GM21717 (cell line): ENCODE measurements at regions not wholly inside any gene's neighbourhood (a gene's known extent, or its start where the extent isn't known, plus 50 kb on each side); places are given as distances from the start of the nearest gene placed in this dataset.

Experiments
- ATAC-seq: cut with Tn5 transposase; IDR thresholded peaks from one replicate; pipeline ENCODE4 v1.9.1; 2021; ENCODE audit warnings: mild to moderate bottlenecking, moderate library complexity; ENCODE audit not compliant: unreplicated experiment

DNA sequence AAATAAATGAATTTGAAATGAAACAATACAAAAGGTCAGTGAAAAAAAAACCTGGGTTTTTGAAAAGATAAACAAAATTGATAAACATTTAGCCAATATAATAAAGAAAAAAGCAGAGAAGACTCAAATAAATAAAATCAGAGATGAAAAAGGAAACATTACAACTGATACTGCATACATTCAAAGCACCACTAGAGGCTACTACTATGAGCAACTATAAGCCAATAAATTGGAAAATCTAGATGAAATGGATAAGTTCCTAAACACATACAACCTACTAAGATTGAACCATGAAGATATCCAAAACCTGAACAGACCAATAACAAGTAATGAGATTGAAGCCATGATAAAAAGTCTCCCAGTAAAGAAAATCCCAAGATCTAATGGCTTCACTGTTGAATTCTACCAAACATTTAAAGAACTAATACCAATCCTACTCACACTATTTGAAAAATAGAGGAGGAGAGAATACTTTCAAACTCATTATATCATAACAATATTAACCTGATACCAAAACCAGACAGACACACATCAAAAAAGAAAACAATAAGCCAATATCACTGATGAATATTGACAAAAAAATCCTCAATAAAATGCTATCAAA is 80.8 kb upstream of the CERS6 start:
- ATAC-seq: no peak

GRCh38 chr2:168378960-168379669 is 77.0 kb upstream of the CERS6 start:
- ATAC-seq: no peak

- no peak for ATAC-seq
These were observed 75.6 kb upstream of the CERS6 start for GRCh38 chr2:168380500-168380899.

- no peak for ATAC-seq
These were observed 64.0 kb upstream of the CERS6 start for GRCh38 chr2:168392024-168392423.

DNA sequence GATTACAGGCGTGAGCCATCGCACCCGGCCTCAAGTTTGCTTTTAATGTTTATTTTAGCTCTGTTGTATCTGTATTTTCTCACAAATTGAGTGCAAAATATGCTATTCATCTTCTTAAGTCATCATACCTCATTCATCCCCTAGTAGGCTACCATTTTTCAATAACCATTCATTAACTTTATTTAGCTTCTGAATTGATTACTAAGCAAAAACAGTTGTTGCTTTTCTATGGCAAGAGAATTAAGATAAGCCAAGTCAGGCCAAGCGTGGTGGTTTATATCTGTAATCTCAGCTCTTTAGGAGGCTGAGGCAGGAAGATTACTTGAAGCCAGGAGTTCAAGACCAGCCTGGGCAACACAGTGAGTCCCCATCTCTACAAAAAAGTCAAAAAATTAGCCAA is 63.3 kb upstream of the CERS6 start:
- no peak for ATAC-seq

GRCh38 chr2:168394262-168394661 is 61.8 kb upstream of the CERS6 start:
- ATAC-seq: no peak

GRCh38 chr2:168396131-168396530 is 59.9 kb upstream of the CERS6 start:
- ATAC-seq: no peak

DNA sequence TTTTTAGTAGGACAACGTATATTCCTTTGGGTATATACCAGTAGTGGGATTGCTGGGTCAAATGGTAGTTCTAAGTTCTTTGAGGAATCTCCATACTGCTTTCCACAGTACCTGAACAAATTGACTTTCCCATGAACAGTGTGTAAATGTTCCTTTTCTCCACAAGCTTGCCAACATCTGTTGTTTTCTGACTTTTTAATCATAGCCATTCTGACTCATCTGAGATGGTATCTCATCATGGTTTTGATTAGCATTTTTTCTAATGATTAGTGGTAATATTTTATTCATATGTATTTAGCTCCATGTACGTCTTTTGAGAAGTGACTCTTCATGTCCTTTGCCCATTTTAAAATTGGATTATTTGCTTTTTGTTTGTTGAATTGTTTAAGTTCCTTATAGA is 58.4 kb upstream of the CERS6 start:
- no peak for ATAC-seq

- ATAC-seq: no peak
These were observed 55.0 kb upstream of the CERS6 start for GRCh38 chr2:168401048-168401556.

DNA sequence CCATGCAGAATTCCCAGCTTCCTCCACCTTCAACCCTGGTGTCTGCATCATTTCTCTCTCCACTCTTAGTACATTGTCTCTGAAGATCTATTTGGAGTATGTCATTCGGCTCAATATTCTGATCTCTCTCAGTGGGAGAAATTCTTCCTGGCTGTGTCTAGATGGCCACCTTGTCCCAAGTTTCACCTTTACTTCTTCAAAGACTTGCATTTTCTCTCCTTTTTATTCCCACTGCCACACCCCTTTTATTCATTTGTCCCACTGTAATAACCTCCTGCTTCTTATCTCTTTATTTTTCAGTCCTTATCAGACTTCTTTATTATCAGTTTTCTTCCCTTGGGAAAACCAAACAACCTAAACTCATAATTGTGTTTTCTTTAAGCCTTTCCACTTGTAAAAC is 54.3 kb upstream of the CERS6 start:
- no peak for ATAC-seq

- no peak for ATAC-seq
These were observed 53.5 kb upstream of the CERS6 start for GRCh38 chr2:168402531-168402930.

- no peak for ATAC-seq
These were observed 52.3 kb upstream of the CERS6 start for GRCh38 chr2:168403736-168404135.

DNA sequence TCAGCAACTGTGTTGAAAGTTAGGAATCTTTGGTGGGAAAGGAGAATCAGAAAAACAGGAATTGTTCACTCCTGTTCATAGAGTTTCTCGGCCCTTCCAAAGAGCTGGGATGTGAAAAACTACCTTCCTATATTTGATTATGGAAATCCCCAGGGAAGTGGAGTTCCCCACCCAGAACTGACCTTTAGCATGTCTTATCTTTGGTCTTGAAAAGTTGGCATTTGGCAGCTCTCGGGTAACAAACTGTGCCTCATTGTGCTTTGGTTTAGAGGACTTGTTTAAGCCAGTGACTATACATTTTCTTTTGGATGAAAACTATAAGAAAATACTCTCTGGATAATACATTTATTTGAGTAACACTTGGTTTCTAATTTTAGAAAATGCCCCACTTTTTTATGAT is 51.3 kb upstream of the CERS6 start:
- ATAC-seq: no peak
